ENCODE measurements at regions not wholly inside any gene's neighbourhood (a gene's known extent, or its start where the extent isn't known, plus 50 kb on each side); places are given as distances from the start of the nearest gene placed in this dataset.

DNA sequence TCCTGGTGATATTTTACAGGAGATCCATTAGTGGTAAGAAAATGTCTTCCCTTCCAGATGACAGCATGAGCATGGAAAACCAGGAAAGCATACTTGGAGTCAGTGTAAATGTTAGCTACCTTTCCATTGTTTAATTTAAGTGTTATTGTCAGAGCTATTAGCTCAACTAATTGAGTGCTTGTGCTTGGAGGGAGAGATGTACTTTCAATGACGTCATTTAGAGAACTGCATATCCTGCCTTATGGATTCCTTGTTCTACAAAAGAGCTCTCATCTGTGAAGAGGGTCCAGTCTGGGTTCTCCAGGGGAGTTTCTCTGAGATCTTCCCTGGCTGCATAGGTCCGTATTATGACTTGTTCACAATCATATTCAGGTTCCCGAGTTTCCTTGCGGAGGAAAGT is 687.2 kb downstream of the TBL1XR1 start:
- H3K9me3 Mint-ChIP-seq, result peaks cover 16% of the 10 kb centered on the region

DNA sequence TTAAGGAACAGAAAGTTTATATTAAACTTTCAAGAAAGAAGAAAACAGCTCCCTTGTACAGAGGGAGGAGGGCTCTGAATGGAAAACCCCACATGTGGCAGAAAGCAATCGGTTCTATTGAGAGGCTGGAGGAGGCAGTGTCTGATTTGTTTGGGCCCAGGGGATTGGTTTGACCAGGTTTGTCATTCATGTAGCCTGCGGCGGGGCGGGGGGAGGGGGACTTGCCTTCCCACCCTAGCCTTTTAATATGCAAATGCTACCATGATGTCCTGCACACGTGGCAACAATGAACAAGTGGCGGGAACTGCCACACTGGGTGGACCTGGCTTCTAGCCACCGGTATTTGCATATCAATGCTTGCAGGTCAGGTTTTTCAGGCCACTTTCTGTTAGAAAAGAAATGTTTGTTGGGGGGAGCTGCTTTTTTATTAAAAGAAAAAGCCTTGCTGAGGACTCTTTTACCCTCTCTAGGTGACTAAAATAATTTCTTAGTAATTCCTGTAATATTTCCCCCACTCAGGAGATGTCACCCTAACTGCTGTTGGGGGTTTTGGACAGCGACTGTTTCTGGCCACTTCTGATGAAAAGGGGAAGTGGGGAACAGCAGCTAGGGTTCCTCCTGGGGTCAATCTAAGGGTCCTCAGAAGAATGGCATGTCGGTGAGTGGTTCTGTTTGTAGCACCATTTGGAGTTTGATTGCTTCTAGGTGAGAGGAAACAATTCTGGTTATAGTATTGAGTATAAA is 691.2 kb downstream of the TBL1XR1 start:
- TF ChIP-seq, protein P1, sequence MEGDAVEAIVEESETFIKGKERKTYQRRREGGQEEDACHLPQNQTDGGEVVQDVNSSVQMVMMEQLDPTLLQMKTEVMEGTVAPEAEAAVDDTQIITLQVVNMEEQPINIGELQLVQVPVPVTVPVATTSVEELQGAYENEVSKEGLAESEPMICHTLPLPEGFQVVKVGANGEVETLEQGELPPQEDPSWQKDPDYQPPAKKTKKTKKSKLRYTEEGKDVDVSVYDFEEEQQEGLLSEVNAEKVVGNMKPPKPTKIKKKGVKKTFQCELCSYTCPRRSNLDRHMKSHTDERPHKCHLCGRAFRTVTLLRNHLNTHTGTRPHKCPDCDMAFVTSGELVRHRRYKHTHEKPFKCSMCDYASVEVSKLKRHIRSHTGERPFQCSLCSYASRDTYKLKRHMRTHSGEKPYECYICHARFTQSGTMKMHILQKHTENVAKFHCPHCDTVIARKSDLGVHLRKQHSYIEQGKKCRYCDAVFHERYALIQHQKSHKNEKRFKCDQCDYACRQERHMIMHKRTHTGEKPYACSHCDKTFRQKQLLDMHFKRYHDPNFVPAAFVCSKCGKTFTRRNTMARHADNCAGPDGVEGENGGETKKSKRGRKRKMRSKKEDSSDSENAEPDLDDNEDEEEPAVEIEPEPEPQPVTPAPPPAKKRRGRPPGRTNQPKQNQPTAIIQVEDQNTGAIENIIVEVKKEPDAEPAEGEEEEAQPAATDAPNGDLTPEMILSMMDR (conservative IDR thresholded peaks at IDR 0.05), result no peak
- Mint-ChIP-seq H3K4me1 (no peaks in the 10 kb centered on the region), H3K9me3 (peaks cover 3% of the 10 kb centered on the region), H3K27me3 (ENCODE audit: low read depth) (no peaks in the 10 kb centered on the region), H3K4me3 (no peak overlapping the region), H3K36me3 (ENCODE audit: low read depth) (peaks cover 3% of the 10 kb centered on the region), H3K27ac (ENCODE audit: unreplicated experiment) (no peak overlapping the region)
- DNase-seq (ENCODE audit: low read depth, low spot score), result no peak

More for the DNA sequence above, 687.2 kb downstream of the TBL1XR1 start:
- Mint-ChIP-seq H3K27ac (ENCODE audit: unreplicated experiment) (no peak overlapping the region), H3K4me3 (no peak overlapping the region), H3K27me3 (ENCODE audit: low read depth) (no peaks in the 10 kb centered on the region), H3K36me3 (ENCODE audit: low read depth) (peaks cover 18% of the 10 kb centered on the region), H3K4me1 (no peaks in the 10 kb centered on the region)
- no peak for DNase-seq (ENCODE audit: low read depth, low spot score)
- TF ChIP-seq, protein P1 (conservative IDR thresholded peaks at IDR 0.05), result no peak

DNA sequence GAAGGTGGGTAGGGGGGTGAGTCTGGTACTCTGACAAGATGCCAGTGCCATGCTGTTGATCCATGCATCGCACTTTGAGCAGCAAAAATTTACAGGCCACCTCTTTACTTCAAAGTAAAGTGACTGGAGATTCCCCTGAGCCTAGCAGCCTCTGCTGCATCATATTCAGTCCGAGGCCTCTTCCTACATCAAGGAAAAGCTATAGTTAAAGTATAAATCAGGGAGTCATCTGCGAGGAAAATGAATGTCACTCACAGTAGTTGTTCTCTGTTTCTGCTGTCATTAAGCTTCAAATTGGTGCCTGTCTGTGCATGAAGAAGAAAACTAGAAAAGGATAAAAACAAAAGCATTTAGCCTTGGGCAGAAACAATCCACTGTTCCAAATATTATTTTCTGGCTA is 706.2 kb downstream of the TBL1XR1 start:
- Mint-ChIP-seq H3K9me3 (peaks cover 4% of the 10 kb centered on the region), H3K27ac (ENCODE audit: unreplicated experiment) (no peak overlapping the region), H3K27me3 (ENCODE audit: low read depth) (no peaks in the 10 kb centered on the region), H3K4me3 (no peak overlapping the region), H3K4me1 (no peaks in the 10 kb centered on the region), H3K36me3 (ENCODE audit: low read depth) (peaks cover 4% of the 10 kb centered on the region)
- DNase-seq (ENCODE audit: low read depth, low spot score), result no peak
- TF ChIP-seq, protein P1 (conservative IDR thresholded peaks at IDR 0.05), result no peak

DNA sequence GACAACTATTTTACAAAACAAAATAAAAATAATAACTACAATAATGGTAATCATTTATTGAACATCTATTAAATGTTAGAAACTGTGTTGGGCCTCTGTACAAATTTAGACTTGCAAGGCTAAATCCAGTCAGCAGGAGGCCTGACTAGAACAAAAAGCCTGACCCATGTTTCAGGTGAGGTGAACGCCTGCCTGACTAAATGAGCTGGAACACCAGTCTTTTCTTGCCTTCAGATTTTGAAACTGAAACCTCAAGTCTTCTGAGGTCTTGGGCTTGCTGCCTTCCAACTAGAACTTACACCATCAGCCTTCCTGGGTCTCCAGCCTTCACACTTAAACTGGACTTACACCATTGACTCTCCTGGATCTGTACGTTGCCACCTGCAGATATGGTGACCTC is 706.9 kb downstream of the TBL1XR1 start:
- Mint-ChIP-seq H3K36me3 (ENCODE audit: low read depth) (peaks cover 4% of the 10 kb centered on the region), H3K4me3 (no peak overlapping the region), H3K4me1 (no peaks in the 10 kb centered on the region), H3K9me3 (peaks cover 4% of the 10 kb centered on the region), H3K27ac (ENCODE audit: unreplicated experiment) (no peak overlapping the region), H3K27me3 (ENCODE audit: low read depth) (no peaks in the 10 kb centered on the region)
- TF ChIP-seq, protein P1 (conservative IDR thresholded peaks at IDR 0.05), result no peak
- no peak for DNase-seq (ENCODE audit: low read depth, low spot score)

DNA sequence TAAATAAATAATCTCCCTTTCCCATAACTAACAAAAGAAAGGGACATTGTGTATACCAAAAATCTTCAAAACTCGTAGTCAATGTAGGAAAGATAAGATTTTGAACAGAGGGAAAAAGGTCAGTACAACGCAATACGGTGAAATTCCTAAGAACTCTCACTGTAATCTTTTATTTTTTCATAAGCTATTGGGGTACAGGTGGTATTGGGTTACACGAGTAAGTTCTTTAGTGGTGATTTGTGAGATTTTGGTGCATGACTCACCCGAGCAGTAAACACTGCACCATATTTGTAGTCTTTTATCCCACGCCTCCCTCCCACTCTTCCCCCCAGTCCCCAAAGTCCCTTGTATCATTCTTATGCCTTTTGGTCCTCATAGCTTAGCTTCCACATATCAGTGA is 718.0 kb downstream of the TBL1XR1 start:
- no peaks in the 10 kb centered on the region for H3K27me3 Mint-ChIP-seq (ENCODE audit: low read depth)
- TF ChIP-seq, protein P1 (conservative IDR thresholded peaks at IDR 0.05), result no peak
- peaks cover 6% of the 10 kb centered on the region for H3K36me3 Mint-ChIP-seq (ENCODE audit: low read depth)
- H3K9me3 Mint-ChIP-seq, result peaks cover 11% of the 10 kb centered on the region
- no peak overlapping the region for H3K4me3 Mint-ChIP-seq
- no peaks in the 10 kb centered on the region for H3K4me1 Mint-ChIP-seq
- no peak for DNase-seq (ENCODE audit: low read depth, low spot score)
- H3K27ac Mint-ChIP-seq (ENCODE audit: unreplicated experiment), result no peak overlapping the region

All from neural crest cell (in vitro differentiated cells).